ENCODE measurements at regions not wholly inside any gene's neighbourhood (a gene's known extent, or its start where the extent isn't known, plus 50 kb on each side); places are given as distances from the start of the nearest gene placed in this dataset.

DNA sequence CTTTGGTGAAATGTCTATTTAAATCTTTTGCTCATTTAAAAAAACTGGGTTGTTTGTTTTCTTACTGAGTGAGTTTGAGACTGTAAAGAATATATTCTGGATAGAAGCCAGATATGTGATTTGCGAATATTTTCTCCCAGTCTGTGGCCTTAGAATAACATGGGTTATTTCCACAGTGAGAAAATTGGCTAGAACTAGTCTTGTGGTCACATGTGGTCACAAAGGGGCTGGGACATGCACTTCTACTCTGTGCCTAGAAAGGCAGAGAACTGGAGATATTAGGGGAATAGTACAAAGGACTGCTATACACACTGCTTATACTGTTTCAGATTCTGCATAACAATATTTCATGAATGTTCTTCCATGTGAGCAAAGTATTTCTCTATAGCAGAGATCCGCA is 79.9 kb upstream of the RGMA start:
- TF ChIP-seq NCOA2 (IDR thresholded peaks at IDR 0.05; ENCODE audit: partially characterized antibody in 2 of 2) = no peak
- TF ChIP-seq ZNF717 (CRISPR knock-in tag; IDR thresholded peaks at IDR 0.05) = no peak
- no peak for TF ChIP-seq TBP (optimal IDR thresholded peaks at IDR 0.05; ENCODE audit: low read depth, low read length)
- no peak for TF ChIP-seq ETV1 (tag; conservative IDR thresholded peaks at IDR 0.05; ENCODE audit: low read depth)
- TF ChIP-seq DNMT1 (IDR thresholded peaks at IDR 0.05) = no peak
- no peak for TF ChIP-seq ZNF212 (CRISPR knock-in tag; IDR thresholded peaks at IDR 0.05)
- TF ChIP-seq ZNF695 (CRISPR knock-in tag; IDR thresholded peaks at IDR 0.05) = no peak
- no peak for TF ChIP-seq ZNF583 (CRISPR knock-in tag; IDR thresholded peaks at IDR 0.05)
- TF ChIP-seq ZNF23 (CRISPR knock-in tag; IDR thresholded peaks at IDR 0.05) = no peak
- TF ChIP-seq ARHGAP35 (IDR thresholded peaks at IDR 0.05; ENCODE audit: partially characterized antibody) = no peak
- TF ChIP-seq, protein P1, sequence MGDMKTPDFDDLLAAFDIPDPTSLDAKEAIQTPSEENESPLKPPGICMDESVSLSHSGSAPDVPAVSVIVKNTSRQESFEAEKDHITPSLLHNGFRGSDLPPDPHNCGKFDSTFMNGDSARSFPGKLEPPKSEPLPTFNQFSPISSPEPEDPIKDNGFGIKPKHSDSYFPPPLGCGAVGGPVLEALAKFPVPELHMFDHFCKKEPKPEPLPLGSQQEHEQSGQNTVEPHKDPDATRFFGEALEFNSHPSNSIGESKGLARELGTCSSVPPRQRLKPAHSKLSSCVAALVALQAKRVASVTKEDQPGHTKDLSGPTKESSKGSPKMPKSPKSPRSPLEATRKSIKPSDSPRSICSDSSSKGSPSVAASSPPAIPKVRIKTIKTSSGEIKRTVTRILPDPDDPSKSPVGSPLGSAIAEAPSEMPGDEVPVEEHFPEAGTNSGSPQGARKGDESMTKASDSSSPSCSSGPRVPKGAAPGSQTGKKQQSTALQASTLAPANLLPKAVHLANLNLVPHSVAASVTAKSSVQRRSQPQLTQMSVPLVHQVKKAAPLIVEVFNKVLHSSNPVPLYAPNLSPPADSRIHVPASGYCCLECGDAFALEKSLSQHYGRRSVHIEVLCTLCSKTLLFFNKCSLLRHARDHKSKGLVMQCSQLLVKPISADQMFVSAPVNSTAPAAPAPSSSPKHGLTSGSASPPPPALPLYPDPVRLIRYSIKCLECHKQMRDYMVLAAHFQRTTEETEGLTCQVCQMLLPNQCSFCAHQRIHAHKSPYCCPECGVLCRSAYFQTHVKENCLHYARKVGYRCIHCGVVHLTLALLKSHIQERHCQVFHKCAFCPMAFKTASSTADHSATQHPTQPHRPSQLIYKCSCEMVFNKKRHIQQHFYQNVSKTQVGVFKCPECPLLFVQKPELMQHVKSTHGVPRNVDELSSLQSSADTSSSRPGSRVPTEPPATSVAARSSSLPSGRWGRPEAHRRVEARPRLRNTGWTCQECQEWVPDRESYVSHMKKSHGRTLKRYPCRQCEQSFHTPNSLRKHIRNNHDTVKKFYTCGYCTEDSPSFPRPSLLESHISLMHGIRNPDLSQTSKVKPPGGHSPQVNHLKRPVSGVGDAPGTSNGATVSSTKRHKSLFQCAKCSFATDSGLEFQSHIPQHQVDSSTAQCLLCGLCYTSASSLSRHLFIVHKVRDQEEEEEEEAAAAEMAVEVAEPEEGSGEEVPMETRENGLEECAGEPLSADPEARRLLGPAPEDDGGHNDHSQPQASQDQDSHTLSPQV (IDR thresholded peaks at IDR 0.05) = no peak
- TF ChIP-seq, protein P2, sequence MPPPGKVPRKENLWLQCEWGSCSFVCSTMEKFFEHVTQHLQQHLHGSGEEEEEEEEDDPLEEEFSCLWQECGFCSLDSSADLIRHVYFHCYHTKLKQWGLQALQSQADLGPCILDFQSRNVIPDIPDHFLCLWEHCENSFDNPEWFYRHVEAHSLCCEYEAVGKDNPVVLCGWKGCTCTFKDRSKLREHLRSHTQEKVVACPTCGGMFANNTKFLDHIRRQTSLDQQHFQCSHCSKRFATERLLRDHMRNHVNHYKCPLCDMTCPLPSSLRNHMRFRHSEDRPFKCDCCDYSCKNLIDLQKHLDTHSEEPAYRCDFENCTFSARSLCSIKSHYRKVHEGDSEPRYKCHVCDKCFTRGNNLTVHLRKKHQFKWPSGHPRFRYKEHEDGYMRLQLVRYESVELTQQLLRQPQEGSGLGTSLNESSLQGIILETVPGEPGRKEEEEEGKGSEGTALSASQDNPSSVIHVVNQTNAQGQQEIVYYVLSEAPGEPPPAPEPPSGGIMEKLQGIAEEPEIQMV (tag; conservative IDR thresholded peaks at IDR 0.05; ENCODE audit: low read depth) = no peak
- TF ChIP-seq PHB (CRISPR knock-in tag; IDR thresholded peaks at IDR 0.05) = no peak
- TF ChIP-seq COPS2 (conservative IDR thresholded peaks at IDR 0.05) = no peak
- no peak for TF ChIP-seq HMG20B (CRISPR knock-in tag; IDR thresholded peaks at IDR 0.05)
- TF ChIP-seq U2AF2 (optimal IDR thresholded peaks at IDR 0.05; ENCODE audit: low read depth, low read length) = no peak
- TF ChIP-seq NCOA1 (IDR thresholded peaks at IDR 0.05; ENCODE audit: low read depth) = no peak
- H3K4me1 ChIP-seq (replicated peaks in 1 of 2; ENCODE audit: control insufficient read depth in 2 of 2, insufficient read depth in 2 of 2, low read length in 2 of 2) = no peaks in the 10 kb centered on the region
- no peak overlapping the region for H3K27ac ChIP-seq (ENCODE audit: extremely low read depth, low read depth, low read length)
- no peaks in the 10 kb centered on the region for H3K9me1 ChIP-seq (ENCODE audit: control insufficient read depth, insufficient read depth, low read length)
- ATAC-seq (no peak), DNase-seq (ENCODE audit: extremely low read depth in 1 of 4, low spot score in 3 of 4) (no peak), FAIRE-seq (no peak)
- CTCF ChIA-PET (ENCODE audit: low intra/inter-chr PET ratio) = no interaction called here
- 0% methylated on average over 2 of the region's 2 CpGs for WGBS (ENCODE audit: insufficient coverage, low coverage, missing lambda C conversion rate)
- H3K4me2 ChIP-seq (ENCODE audit: insufficient read depth, low read length) = no peak overlapping the region
- no peak overlapping the region for H3K4me3 ChIP-seq
- no TSS peak for BruUV-seq (replicated peaks)
- peaks cover 0 to 12% of the 10 kb centered on the region in 2 experiments; a peak in 3 of 5 replicates for H3K27me3 ChIP-seq (ENCODE audit: control insufficient read depth in 2 of 2, insufficient read depth in 2 of 2, low read length in 2 of 2)
- H3K9me3 ChIP-seq (replicated peaks; ENCODE audit: control insufficient read depth, insufficient read depth, low read depth, low read length) = no peaks in the 10 kb centered on the region
- POLR2A ChIA-PET = no interaction called here
- H3K9ac ChIP-seq (ENCODE audit: insufficient read depth in 1 of 2, low read depth in 2 of 2, low read length in 2 of 2) = no peak overlapping the region
- H3K79me2 ChIP-seq (ENCODE audit: control insufficient read depth, insufficient read depth, low read length) = no peaks in the 10 kb centered on the region
- H4K20me1 ChIP-seq (replicated peaks; ENCODE audit: control insufficient read depth, insufficient read depth, low read length) = no peaks in the 10 kb centered on the region
- H2AFZ ChIP-seq (ENCODE audit: low read depth, low read length) = no peak overlapping the region
- H3K36me3 ChIP-seq (ENCODE audit: control insufficient read depth, insufficient read depth, low read length) = no peaks in the 10 kb centered on the region
- intact Hi-C loops (cut with micrococcal nuclease) = no loop called here
- in situ Hi-C loops (cut with MboI) = no loop called here

Data from K562 (cell line).